Upper lobe of left lung (tissue), 4 donors: ENCODE measurements at regions not wholly inside any gene's neighbourhood (a gene's known extent, or its start where the extent isn't known, plus 50 kb on each side); places are given as distances from the start of the nearest gene placed in this dataset.

Experiments used
- POLR2A ChIP-seq, 4 donors: fragments of 450-650 bp; IDR thresholded peaks; one replicate each; pipeline ENCODE4 v1.5.1; 2016 to 2017; ENCODE audit warnings: antibody characterized with exemption in 4 of 4, mild to moderate bottlenecking in 2 of 4
- POLR2AphosphoS5 ChIP-seq, 2 donors: sonication (generic); formaldehyde crosslinking; IDR thresholded peaks; one replicate each; pipeline ENCODE4 v1.5.1; 2017; ENCODE audit warnings: antibody characterized with exemption in 2 of 2
- TF ChIP-seq, protein P1 (sequence below), 6 experiments: fragments of 450-650 bp in 4 of 6; fragments of 200-600 bp in 2 of 6; sonication (generic) in 2 of 6; IDR thresholded peaks; one replicate each; pipeline ENCODE4 v1.5.1; 2016 to 2019; ENCODE audit warnings: antibody characterized with exemption in 6 of 6

DNA sequence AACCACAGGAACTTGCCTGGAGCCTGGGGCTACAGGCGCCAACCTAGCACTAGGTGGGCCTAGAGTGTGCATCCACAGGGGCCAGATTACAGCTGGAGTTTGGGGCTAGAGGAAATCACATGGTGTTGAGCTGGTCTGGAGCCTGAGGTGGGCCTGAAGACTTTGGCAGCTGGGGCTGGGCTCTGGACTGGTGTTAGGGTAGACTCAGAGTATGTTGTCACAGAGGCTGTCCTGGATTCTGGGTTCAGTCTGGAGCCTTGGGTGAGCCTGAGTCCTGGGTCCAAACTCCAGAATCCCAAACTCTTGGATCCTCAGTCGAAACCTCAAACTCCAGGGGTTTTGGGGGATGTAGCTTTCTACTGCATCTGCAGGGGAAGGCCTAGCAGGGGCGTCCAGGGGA, 356.7 kb downstream of the FRK start:
- TF ChIP-seq, protein P1, sequence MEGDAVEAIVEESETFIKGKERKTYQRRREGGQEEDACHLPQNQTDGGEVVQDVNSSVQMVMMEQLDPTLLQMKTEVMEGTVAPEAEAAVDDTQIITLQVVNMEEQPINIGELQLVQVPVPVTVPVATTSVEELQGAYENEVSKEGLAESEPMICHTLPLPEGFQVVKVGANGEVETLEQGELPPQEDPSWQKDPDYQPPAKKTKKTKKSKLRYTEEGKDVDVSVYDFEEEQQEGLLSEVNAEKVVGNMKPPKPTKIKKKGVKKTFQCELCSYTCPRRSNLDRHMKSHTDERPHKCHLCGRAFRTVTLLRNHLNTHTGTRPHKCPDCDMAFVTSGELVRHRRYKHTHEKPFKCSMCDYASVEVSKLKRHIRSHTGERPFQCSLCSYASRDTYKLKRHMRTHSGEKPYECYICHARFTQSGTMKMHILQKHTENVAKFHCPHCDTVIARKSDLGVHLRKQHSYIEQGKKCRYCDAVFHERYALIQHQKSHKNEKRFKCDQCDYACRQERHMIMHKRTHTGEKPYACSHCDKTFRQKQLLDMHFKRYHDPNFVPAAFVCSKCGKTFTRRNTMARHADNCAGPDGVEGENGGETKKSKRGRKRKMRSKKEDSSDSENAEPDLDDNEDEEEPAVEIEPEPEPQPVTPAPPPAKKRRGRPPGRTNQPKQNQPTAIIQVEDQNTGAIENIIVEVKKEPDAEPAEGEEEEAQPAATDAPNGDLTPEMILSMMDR (IDR thresholded peaks at IDR 0.05) = no peak
- TF ChIP-seq POLR2AphosphoS5 (IDR thresholded peaks at IDR 0.05) = no peak
- no peak for TF ChIP-seq POLR2A (IDR thresholded peaks at IDR 0.05)
